Left ventricle myocardium inferior (tissue), 1 donor: ENCODE measurements at regions not wholly inside any gene's neighbourhood (a gene's known extent, or its start where the extent isn't known, plus 50 kb on each side); places are given as distances from the start of the nearest gene placed in this dataset.

Experiments
- DNase-seq: peaks from one replicate; pipeline ENCODE4 v3.0.0-alpha.2; 2020
- H3K27ac ChIP-seq: fragments of 200-600 bp; replicated peaks from 2 replicates; pipeline ENCODE4 v1.8.0; 2021
- H3K27me3 ChIP-seq: fragments of 200-600 bp; 2 replicates; pipeline ENCODE4 v1.8.0; 2021; ENCODE audit warnings: low read depth
- H3K36me3 ChIP-seq: fragments of 200-600 bp; 2 replicates; pipeline ENCODE4 v1.8.0; 2021
- H3K4me1 ChIP-seq: fragments of 200-600 bp; 2 replicates; pipeline ENCODE4 v1.8.0; 2021
- H3K4me3 ChIP-seq: fragments of 200-600 bp; 2 replicates; pipeline ENCODE4 v1.8.0; 2021; ENCODE audit warnings: mild to moderate bottlenecking, moderate library complexity
- H3K9me3 ChIP-seq: fragments of 200-600 bp; replicated peaks from 2 replicates; pipeline ENCODE4 v1.8.0; 2021
- intact Hi-C: fragments of 100-400 bp; cut with micrococcal nuclease; formaldehyde crosslinking; loops from one replicate; pipeline ENCODE4 v1.11.0; 2022
- TF ChIP-seq, protein P1 (sequence below): fragments of 200-600 bp; IDR thresholded peaks from 2 replicates; pipeline ENCODE4 v1.8.0; 2021; ENCODE audit warnings: antibody characterized with exemption, mild to moderate bottlenecking, borderline replicate concordance
- donor health status: DM: no; HTN: yes; CAD: no; lungs with severe emphysema.

DNA sequence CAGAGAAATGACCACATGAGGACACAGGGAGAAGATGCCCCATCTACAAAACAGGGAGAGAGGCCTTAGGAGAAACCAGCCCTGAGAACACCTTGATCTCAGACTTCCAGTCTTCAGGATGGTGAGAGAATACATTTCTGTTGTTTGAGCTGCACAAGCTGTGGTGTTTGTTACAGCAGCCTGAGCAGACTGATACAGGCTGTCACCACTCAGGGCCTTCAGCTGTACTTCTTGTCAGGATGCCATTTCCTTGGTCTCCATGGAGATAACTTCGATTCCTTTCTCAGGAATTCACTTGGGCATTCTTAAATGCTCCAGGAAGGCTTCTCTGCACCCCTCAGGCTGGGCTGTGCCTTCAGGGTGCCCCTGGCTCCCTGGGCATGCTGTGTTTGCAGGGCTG, 85.7 kb upstream of the IGFBP3 start:
- Histone ChIP-seq H3K9me3 (peaks cover 18% of the 10 kb centered on the region), H3K27me3 (no peaks in the 10 kb centered on the region), H3K4me3 (no peak overlapping the region), H3K27ac (no peak overlapping the region), H3K36me3 (no peaks in the 10 kb centered on the region), H3K4me1 (no peaks in the 10 kb centered on the region)
- DNase-seq = no peak
- TF ChIP-seq, protein P1, sequence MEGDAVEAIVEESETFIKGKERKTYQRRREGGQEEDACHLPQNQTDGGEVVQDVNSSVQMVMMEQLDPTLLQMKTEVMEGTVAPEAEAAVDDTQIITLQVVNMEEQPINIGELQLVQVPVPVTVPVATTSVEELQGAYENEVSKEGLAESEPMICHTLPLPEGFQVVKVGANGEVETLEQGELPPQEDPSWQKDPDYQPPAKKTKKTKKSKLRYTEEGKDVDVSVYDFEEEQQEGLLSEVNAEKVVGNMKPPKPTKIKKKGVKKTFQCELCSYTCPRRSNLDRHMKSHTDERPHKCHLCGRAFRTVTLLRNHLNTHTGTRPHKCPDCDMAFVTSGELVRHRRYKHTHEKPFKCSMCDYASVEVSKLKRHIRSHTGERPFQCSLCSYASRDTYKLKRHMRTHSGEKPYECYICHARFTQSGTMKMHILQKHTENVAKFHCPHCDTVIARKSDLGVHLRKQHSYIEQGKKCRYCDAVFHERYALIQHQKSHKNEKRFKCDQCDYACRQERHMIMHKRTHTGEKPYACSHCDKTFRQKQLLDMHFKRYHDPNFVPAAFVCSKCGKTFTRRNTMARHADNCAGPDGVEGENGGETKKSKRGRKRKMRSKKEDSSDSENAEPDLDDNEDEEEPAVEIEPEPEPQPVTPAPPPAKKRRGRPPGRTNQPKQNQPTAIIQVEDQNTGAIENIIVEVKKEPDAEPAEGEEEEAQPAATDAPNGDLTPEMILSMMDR = no peak
- intact Hi-C loops = no loop called here

- H3K4me1 ChIP-seq = no peaks in the 10 kb centered on the region
- no peak overlapping the region for H3K4me3 ChIP-seq
- H3K27me3 ChIP-seq = no peaks in the 10 kb centered on the region
- TF ChIP-seq, protein P1 = no peak
- H3K9me3 ChIP-seq = peaks cover 23% of the 10 kb centered on the region
- DNase-seq = no peak
- intact Hi-C loops = no loop called here
- H3K27ac ChIP-seq = no peak overlapping the region
- H3K36me3 ChIP-seq = no peaks in the 10 kb centered on the region
These were observed 85.1 kb upstream of the IGFBP3 start for GRCh38 chr7:46006212-46006611.

DNA sequence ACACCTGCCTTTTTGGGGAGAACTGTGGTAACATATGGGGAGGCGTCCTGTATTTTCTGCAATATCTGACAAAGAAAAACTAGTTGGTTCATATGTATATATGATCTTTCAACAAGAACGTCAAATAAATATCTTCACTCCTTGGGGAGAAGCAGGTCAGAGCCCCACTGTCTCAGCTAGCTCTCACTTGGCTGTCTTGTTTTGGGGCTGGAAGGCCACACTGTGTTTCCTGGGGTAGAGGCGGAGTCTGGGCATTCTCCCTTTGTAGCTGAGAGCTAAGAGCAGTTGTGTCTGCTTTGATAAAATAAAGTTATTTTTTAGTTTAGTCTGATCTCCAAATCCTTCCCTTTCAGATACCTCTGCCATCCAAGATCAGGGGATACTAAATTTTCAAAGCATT, 83.9 kb upstream of the IGFBP3 start:
- intact Hi-C loops = no loop called here
- H3K36me3 ChIP-seq = no peaks in the 10 kb centered on the region

GRCh38 chr7:46003896-46004875, 83.1 kb upstream of the IGFBP3 start:
- TF ChIP-seq, protein P1 = no peak
- no peaks in the 10 kb centered on the region for H3K27me3 ChIP-seq
- DNase-seq = no peak
- H3K4me3 ChIP-seq = no peak overlapping the region
- H3K4me1 ChIP-seq = no peaks in the 10 kb centered on the region
- peaks cover 25% of the 10 kb centered on the region for H3K9me3 ChIP-seq
- H3K27ac ChIP-seq = no peak overlapping the region
- H3K36me3 ChIP-seq = no peaks in the 10 kb centered on the region
- intact Hi-C loops = no loop called here

More for the DNA sequence above, 83.9 kb upstream of the IGFBP3 start:
- no peak overlapping the region for H3K4me3 ChIP-seq
- H3K9me3 ChIP-seq = peaks cover 25% of the 10 kb centered on the region
- no peak overlapping the region for H3K27ac ChIP-seq
- DNase-seq = no peak
- no peaks in the 10 kb centered on the region for H3K27me3 ChIP-seq
- TF ChIP-seq, protein P1 = no peak
- no peaks in the 10 kb centered on the region for H3K4me1 ChIP-seq

DNA sequence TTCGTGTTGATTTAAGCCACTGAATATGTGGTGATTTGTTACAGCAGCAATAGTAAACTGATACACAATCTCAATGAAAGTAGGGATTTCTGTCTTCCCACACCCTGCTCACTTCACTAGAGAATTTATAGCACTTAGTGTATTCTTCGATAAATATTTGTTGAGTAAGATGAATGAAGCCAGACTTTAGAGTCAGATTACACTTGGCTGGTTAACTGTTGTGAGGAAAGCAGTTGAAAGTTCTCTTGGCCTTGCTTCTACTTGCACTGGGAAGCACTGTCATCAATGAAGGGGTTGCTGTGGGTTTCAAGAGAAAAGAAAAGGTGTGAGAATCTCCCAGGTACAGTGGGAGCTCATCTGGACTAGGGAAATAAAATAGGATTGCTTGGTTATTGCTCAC, 82.1 kb upstream of the IGFBP3 start:
- Histone ChIP-seq H3K27ac (no peak overlapping the region), H3K4me1 (no peaks in the 10 kb centered on the region), H3K9me3 (peaks cover 25% of the 10 kb centered on the region), H3K27me3 (no peaks in the 10 kb centered on the region), H3K36me3 (no peaks in the 10 kb centered on the region), H3K4me3 (no peak overlapping the region)
- TF ChIP-seq, protein P1 = no peak
- DNase-seq = no peak
- intact Hi-C loops = no loop called here
